ENCODE measurements at regions not wholly inside any gene's neighbourhood (a gene's known extent, or its start where the extent isn't known, plus 50 kb on each side); places are given as distances from the start of the nearest gene placed in this dataset.

DNA sequence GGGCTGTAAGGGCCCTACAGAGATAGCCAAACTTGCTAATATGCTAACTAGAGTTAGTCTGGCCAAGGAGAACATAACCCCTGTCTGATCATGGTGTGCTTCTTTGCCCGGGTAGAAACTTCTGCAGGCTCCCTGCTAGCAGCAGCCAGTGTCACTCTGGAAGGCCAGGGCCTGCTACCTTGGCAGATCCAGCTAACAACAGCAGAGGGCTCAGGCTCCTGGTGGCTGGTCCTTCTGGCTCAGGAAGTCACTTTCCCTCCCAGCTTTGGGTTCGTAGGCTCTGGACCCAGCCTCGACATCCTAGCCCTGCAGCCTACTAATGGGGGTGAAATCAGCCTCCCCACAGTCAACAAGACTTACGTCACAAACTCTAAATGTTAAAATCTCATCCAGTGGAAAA is 373.7 kb upstream of the RGMA start:
- H3K27ac ChIP-seq = no peak overlapping the region
- H3K9ac ChIP-seq (ENCODE audit: insufficient read length) = no peak overlapping the region
- H3K4me3 ChIP-seq = no peak overlapping the region
- H3K36me3 ChIP-seq (ENCODE audit: insufficient read depth, low read length) = no peaks in the 10 kb centered on the region
- no peaks in the 10 kb centered on the region for H3K9me3 ChIP-seq (ENCODE audit: low read depth, low read length)
- no peak for DNase-seq (ENCODE audit: low read depth, low spot score)
- TF ChIP-seq FOXP2 (optimal IDR thresholded peaks at IDR 0.05; ENCODE audit: control extremely low read depth, extremely low read length, insufficient read depth) (no peak), POLR2AphosphoS5 (IDR thresholded peaks at IDR 0.05; ENCODE audit: borderline replicate concordance, low read depth, low read length) (no peak), EZH2 (IDR thresholded peaks at IDR 0.05) (no peak)

DNA sequence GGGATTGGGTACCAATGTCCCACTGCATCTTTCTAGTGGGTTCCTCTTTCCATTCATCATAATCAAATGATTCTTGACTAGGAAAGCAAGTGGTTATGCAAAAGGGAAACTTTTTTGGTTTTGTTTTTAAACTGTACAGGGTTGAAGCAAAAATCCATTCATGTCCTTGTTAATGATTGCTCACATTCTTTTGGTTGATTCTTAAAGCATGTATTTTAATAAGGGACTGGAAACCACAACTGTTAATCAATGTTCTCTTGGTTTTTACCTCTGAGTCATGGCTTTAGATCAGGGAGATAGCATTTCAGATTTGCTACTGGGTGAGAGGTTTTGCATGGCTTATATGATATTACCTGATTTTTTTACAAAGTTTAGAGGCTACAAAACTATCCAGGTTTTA is 371.7 kb upstream of the RGMA start:
- Histone ChIP-seq H3K9ac (ENCODE audit: insufficient read length) (no peak overlapping the region), H3K27ac (no peak overlapping the region), H3K4me3 (no peak overlapping the region), H3K9me3 (ENCODE audit: low read depth, low read length) (no peaks in the 10 kb centered on the region), H3K36me3 (ENCODE audit: insufficient read depth, low read length) (no peaks in the 10 kb centered on the region)
- no peak for DNase-seq (ENCODE audit: low read depth, low spot score)
- TF ChIP-seq FOXP2 (optimal IDR thresholded peaks at IDR 0.05; ENCODE audit: control extremely low read depth, extremely low read length, insufficient read depth) = no peak
- TF ChIP-seq POLR2AphosphoS5 (IDR thresholded peaks at IDR 0.05; ENCODE audit: borderline replicate concordance, low read depth, low read length) = no peak
- no peak for TF ChIP-seq EZH2 (IDR thresholded peaks at IDR 0.05)

DNA sequence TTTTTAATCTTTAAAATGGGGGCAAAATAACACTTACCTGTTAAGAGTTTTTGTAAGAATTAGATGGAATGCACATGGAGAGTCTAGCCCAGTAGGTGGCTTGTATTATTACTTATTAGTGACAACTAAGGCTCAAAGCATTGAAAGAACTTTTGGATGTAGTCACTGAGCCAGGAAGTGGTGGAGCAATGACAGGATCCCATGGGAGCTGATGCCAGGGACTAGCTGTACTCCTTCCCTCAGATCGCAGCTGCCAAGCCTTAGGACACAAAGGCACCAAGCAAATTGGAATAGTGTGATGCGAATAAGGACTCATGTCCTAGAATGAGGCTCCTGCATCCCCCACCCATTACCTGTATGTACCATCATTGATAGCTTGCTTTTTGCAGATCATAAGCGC is 370.4 kb upstream of the RGMA start:
- Histone ChIP-seq H3K9ac (ENCODE audit: insufficient read length) (no peak overlapping the region), H3K9me3 (ENCODE audit: low read depth, low read length) (no peaks in the 10 kb centered on the region), H3K4me3 (no peak overlapping the region), H3K36me3 (ENCODE audit: insufficient read depth, low read length) (no peaks in the 10 kb centered on the region), H3K27ac (no peak overlapping the region)
- no peak for DNase-seq (ENCODE audit: low read depth, low spot score)
- TF ChIP-seq FOXP2 (optimal IDR thresholded peaks at IDR 0.05; ENCODE audit: control extremely low read depth, extremely low read length, insufficient read depth) = no peak
- TF ChIP-seq EZH2 (IDR thresholded peaks at IDR 0.05) = no peak
- no peak for TF ChIP-seq POLR2AphosphoS5 (IDR thresholded peaks at IDR 0.05; ENCODE audit: borderline replicate concordance, low read depth, low read length)

DNA sequence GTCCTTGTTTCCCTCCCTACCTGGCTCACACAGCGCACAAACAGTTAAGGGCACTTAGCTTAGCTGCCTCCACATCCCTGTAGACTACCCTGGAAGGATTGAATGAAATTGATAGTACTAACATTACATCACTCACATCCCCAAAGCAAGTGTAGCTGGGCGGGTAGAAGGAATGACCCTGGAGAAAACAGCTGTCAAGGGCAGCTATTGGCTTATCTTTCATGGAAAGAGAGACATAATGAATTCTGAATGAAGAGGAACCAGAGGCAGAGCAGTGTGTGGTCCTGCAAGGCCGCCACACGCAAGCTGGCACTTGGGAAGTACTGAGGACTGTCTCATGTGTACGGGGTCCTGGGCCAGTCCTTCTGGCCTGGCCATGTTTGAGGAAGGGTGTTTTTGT is 369.6 kb upstream of the RGMA start:
- Histone ChIP-seq H3K4me3 (no peak overlapping the region), H3K36me3 (ENCODE audit: insufficient read depth, low read length) (no peaks in the 10 kb centered on the region), H3K9ac (ENCODE audit: insufficient read length) (no peak overlapping the region), H3K9me3 (ENCODE audit: low read depth, low read length) (no peaks in the 10 kb centered on the region), H3K27ac (no peak overlapping the region)
- no peak for DNase-seq (ENCODE audit: low read depth, low spot score)
- TF ChIP-seq EZH2 (IDR thresholded peaks at IDR 0.05) (no peak), FOXP2 (optimal IDR thresholded peaks at IDR 0.05; ENCODE audit: control extremely low read depth, extremely low read length, insufficient read depth) (no peak), POLR2AphosphoS5 (IDR thresholded peaks at IDR 0.05; ENCODE audit: borderline replicate concordance, low read depth, low read length) (no peak)

DNA sequence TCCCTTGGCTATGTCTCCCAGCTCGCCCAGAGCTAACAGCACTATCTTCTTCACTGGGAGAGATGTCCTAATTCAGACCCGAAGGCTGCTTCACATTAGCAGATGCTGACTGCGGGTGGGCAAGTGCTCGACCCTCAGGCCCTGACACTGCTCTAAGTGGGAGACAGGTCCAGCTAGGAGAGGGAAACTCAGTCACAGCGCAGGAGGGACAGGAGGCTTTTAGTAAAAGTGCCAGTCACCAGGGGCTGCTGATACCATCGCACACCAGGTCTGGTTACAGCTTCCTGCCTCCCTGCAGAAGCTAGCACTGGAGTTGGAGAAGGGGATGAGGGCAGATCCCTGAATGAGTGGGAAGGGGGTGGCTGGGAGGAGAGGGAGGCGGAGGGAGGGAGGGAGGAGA is 365.8 kb upstream of the RGMA start:
- H3K27ac ChIP-seq = no peak overlapping the region
- H3K4me3 ChIP-seq = no peak overlapping the region
- no peak for DNase-seq (ENCODE audit: low read depth, low spot score)
- H3K36me3 ChIP-seq (ENCODE audit: insufficient read depth, low read length) = no peaks in the 10 kb centered on the region
- H3K9ac ChIP-seq (ENCODE audit: insufficient read length) = no peak overlapping the region
- H3K9me3 ChIP-seq (ENCODE audit: low read depth, low read length) = no peaks in the 10 kb centered on the region
- TF ChIP-seq POLR2AphosphoS5 (IDR thresholded peaks at IDR 0.05; ENCODE audit: borderline replicate concordance, low read depth, low read length) (no peak), EZH2 (IDR thresholded peaks at IDR 0.05) (no peak), FOXP2 (optimal IDR thresholded peaks at IDR 0.05; ENCODE audit: control extremely low read depth, extremely low read length, insufficient read depth) (no peak)

DNA sequence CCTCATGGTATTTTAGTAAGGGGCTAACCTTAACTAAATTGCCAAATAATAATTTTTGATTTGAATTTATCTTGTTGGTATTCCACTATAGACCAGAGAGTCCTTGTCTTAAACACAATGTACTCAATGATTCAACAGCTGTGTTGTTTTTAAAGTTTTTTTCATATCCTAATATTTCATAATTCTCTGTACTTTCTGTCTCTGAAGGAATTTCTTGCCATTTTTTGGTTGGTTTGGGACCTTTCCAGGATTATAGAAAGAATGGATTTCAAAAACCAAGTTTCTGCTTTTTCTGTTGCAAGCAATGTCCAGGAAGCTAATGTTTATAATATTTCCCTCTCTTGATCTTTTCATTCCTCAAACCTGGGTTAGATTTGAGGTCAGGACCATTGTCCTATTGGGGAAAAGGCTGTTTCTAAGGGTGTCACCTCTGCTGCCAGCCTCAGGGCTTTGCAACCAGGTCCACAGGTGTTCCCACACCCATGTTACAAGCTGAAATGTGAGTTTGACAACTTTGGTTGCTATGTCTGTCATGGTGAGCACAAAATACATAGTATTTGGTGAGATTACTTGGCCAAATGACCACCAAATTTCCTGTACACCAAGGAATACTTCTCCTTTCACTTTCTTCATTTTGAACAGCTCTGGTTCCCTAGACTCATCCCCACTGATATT is 363.7 kb upstream of the RGMA start:
- no peaks in the 10 kb centered on the region for H3K36me3 ChIP-seq (ENCODE audit: insufficient read depth, low read length)
- H3K9ac ChIP-seq (ENCODE audit: insufficient read length) = no peak overlapping the region
- H3K27ac ChIP-seq = no peak overlapping the region
- no peak for DNase-seq (ENCODE audit: low read depth, low spot score)
- no peak overlapping the region for H3K4me3 ChIP-seq
- H3K9me3 ChIP-seq (ENCODE audit: low read depth, low read length) = no peaks in the 10 kb centered on the region
- TF ChIP-seq EZH2 (IDR thresholded peaks at IDR 0.05) = no peak
- TF ChIP-seq POLR2AphosphoS5 (IDR thresholded peaks at IDR 0.05; ENCODE audit: borderline replicate concordance, low read depth, low read length) = no peak
- TF ChIP-seq FOXP2 (optimal IDR thresholded peaks at IDR 0.05; ENCODE audit: control extremely low read depth, extremely low read length, insufficient read depth) = no peak

DNA sequence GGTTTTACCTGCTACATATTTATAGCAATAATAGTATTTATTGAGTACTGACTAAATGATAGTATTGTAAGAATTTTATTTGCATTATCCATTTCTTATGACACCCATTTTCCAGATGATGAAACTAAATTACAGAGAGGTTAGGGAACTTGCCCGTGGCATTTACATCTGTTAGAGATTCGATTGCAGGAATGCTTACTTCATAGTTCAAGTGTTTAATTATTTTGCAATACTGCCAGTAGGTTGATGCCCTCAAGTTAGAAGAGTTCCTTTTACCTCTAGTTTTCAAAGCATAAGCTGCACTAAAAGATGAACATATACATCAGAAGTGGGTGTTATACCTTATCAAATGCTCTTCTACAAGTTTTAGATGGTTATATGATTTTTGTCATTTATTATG is 362.8 kb upstream of the RGMA start:
- no peaks in the 10 kb centered on the region for H3K36me3 ChIP-seq (ENCODE audit: insufficient read depth, low read length)
- DNase-seq (ENCODE audit: low read depth, low spot score) = no peak
- no peak overlapping the region for H3K4me3 ChIP-seq
- TF ChIP-seq FOXP2 (optimal IDR thresholded peaks at IDR 0.05; ENCODE audit: control extremely low read depth, extremely low read length, insufficient read depth) (no peak), POLR2AphosphoS5 (IDR thresholded peaks at IDR 0.05; ENCODE audit: borderline replicate concordance, low read depth, low read length) (no peak), EZH2 (IDR thresholded peaks at IDR 0.05) (no peak)
- no peaks in the 10 kb centered on the region for H3K9me3 ChIP-seq (ENCODE audit: low read depth, low read length)
- H3K9ac ChIP-seq (ENCODE audit: insufficient read length) = no peak overlapping the region
- H3K27ac ChIP-seq = no peak overlapping the region

DNA sequence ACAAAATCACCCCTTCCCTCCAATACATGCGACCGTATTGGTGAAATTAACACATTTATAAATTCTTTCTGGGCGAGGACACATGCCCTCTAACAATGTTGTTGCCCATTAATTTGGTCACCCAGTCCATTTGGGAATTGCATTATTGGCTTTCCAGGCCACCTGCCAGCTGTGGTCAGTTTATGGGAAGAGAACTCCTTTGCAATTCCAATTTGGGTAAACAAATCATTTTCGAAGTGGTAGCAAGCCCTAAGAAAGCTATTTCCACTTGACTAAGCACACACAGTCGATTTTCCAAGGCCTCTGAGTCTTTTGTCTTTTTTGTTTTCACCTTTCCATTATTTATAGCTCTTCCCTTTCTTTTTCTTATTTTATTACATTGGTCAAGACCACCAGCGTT is 362.3 kb upstream of the RGMA start:
- no peak overlapping the region for H3K27ac ChIP-seq
- H3K4me3 ChIP-seq = no peak overlapping the region
- H3K36me3 ChIP-seq (ENCODE audit: insufficient read depth, low read length) = no peaks in the 10 kb centered on the region
- TF ChIP-seq EZH2 (IDR thresholded peaks at IDR 0.05) (no peak), FOXP2 (optimal IDR thresholded peaks at IDR 0.05; ENCODE audit: control extremely low read depth, extremely low read length, insufficient read depth) (no peak), POLR2AphosphoS5 (IDR thresholded peaks at IDR 0.05; ENCODE audit: borderline replicate concordance, low read depth, low read length) (no peak)
- H3K9ac ChIP-seq (ENCODE audit: insufficient read length) = no peak overlapping the region
- no peak for DNase-seq (ENCODE audit: low read depth, low spot score)
- H3K9me3 ChIP-seq (ENCODE audit: low read depth, low read length) = no peaks in the 10 kb centered on the region

DNA sequence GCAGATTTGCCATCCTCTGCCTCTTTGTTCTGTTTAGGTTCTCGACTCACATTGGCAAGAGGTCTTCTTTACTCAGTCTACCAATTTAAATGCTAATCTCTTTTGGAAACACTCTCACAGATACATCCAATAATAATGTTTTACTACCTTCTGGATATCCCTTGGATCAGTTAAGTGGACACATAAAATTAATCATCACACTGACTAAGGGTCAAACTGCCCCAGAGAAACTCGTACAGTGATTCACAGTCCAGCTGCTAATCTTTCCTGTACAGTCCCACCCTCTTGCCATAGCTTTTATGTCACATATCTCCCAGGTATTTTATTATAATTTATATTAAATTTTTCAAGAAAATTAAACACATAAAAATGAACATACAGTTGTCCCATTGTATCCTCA is 360.8 kb upstream of the RGMA start:
- Histone ChIP-seq H3K9ac (ENCODE audit: insufficient read length) (no peak overlapping the region), H3K27ac (no peak overlapping the region), H3K36me3 (ENCODE audit: insufficient read depth, low read length) (no peaks in the 10 kb centered on the region), H3K9me3 (ENCODE audit: low read depth, low read length) (no peaks in the 10 kb centered on the region), H3K4me3 (no peak overlapping the region)
- DNase-seq (ENCODE audit: low read depth, low spot score) = no peak
- TF ChIP-seq EZH2 (IDR thresholded peaks at IDR 0.05) (no peak), POLR2AphosphoS5 (IDR thresholded peaks at IDR 0.05; ENCODE audit: borderline replicate concordance, low read depth, low read length) (no peak), FOXP2 (optimal IDR thresholded peaks at IDR 0.05; ENCODE audit: control extremely low read depth, extremely low read length, insufficient read depth) (no peak)

All from SK-N-MC (cell line).